GM21825 (cell line): ENCODE measurements at regions not wholly inside any gene's neighbourhood (a gene's known extent, or its start where the extent isn't known, plus 50 kb on each side); places are given as distances from the start of the nearest gene placed in this dataset.
"Not testable (repeated sequence)": the region's sequence is repeated elsewhere in the genome, so short reads cannot be mapped to it uniquely, and the experiment has no call there.

ENCODE experiments used
- ATAC-seq: cut with Tn5 transposase; IDR thresholded peaks from one replicate; pipeline ENCODE4 v1.9.1; 2021; ENCODE audit warnings: mild to moderate bottlenecking, moderate library complexity; ENCODE audit not compliant: unreplicated experiment

DNA sequence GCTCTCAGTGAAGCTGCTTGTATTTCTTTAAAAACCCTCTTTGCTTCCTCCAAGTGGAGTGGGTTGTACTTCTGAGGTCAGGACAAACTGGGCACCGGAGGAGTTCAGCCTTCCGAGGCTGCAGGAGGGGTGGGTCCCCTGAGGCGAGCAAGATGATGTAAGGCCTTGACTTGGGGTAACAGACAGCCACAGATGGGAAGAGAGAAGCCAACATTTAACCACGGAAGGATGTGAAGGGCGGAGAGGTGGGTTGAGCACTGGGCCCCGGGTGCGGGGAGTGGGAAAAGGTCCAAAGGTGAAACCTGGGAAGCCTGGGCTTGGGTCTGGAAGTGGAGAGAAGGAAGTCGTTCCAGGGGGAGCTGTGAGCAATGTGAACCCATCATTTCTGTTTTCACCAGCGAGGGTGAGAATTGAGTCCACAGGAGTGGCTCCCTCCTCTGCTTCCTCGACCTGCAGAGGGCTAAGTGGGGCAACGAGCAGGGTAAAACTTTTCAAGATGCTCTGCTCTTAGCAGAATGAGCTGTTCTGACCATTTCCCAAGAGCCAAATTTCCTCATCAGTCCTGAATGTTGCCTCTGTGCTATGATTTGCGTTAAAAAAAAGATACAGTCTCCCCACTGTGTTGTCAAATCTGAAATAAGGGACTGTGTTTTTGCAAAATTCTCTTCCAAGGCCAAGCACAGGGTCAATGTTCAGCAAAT is 137.7 kb upstream of the CRHR1 start:
- ATAC-seq, result no peak

DNA sequence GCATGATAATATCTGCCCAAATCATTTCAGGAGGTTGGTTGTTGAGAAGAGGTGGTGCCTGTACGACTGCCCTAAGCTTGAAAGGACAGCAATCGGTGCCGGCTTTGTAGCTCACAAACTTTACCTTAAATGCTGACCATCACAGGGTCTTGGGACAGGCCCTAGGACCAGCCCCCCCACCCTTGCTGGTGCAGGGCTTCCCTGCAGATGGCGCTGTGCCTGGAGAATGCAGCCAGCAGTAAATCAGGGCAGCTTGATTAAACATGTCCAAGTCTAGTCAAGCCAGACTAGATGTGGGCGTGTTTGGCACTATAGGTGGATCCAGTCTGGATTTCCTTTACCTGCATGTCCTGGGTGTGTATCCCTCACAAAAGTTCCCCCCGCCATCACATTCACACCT is 135.5 kb upstream of the CRHR1 start:
- ATAC-seq, result no peak

DNA sequence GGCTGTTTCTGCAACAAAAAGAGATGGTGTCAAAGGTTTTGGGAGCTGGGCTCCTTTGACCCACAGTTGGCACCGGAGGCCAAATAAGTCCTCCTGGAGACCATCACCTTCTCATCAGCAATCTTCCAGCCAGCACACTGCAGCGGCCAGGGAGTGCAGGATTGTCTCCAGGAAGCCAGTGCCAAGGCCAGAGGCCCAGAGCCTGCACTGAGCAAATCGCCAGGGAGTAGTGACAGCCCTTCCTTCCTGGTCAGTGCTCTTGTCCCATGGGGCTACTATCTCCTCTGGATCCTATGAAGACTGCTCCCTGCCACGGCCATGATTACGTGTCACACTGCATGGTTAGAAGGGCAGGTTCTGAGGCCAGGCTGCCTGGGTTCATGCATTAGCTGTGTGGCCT is 134.3 kb upstream of the CRHR1 start:
- ATAC-seq, result no peak

DNA sequence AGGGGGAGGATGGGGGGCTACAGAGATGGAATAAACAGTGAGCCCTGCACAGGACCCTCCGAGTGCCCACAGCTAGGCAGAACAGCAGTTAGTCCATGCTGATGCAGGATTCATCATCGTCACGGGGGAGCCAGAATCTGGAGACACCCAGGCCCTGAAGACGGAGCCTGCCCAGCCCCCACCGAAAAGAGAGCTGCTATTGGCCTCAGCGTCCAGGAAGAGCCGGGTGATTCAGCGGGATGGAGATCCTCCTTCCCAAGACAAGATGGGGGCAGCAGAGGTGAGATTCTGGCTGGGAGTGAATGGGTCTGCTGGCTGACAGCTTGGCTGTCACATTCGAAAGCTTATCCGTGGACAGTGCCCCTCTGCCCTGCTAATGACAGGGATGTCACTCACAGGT is 133.6 kb upstream of the CRHR1 start:
- ATAC-seq, result no peak

DNA sequence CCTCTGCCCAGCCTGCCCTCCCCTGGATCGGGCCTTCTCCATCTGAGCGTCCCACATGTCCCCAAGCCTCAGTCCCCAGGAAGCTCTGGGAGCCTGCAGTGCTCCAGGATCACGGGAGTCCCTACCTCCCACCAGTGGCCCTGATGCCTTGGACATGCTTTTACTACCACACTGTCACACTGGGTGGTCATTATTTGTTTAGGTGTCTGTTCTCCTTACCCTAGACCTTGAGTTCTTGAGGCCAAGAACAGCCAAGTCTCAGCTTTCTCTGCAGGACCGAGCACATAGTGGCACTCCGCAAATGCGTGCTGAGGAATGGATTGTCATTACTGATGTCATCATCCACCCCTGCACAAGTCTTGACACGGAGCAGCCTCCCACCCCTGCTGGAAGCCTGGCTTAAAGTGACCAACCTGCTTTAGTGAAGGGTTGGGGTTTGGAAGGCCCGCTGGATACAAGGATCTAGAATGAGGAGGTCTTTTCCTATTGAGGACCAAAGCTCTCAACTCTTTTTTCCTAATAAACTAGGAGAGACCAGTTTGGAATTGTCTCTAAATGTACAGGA is 132.9 kb upstream of the CRHR1 start:
- ATAC-seq, result no peak

DNA sequence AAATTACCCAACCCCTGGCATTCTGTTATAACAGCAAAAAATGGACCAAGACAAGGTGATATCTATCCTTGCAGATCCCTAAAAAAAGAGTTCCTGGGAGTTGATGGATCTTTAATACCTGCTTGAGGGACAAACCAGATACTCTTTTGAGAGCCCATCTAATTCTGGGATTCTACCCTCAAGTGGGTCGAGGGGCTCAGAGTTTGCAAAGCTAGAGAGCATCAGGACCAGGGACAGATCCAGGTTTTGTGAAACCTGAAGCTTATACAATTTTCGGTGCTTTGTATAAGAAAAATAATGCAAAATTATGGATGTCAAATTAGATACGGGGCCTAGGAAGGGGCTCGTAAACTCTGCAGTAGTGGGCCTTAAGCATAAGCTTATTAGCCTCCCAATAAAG is 130.5 kb upstream of the CRHR1 start:
- no peak for ATAC-seq

DNA sequence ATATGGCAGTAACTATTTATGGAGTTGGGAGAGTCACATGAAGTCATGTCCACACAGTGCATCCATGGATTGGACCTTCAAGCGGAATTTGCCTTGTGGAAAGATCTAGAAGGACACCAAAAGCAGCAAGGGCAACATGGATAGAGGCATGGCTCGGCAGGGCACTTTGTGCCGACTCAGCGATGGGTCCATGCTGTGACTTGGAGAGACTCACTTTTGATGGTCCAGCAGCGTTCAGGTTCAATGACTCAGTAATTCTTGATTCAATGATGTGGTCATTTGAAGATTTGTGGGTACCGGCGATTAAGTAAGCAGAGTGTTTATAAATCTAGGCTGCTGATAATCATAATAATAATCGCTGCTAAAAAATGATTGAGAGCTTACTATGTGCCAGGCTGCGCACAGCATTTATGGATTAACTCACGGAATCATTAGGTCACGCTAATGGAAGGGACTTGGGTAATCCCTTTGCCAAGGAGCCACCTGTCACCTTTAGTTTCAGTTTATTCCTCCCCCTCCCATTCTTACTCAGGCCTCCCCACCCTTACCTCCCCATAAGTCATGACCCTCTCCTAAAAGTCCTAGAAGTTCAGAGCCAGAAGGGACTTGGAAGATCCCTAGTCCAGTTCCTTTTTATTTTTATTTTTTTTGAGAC is 127.5 kb upstream of the CRHR1 start:
- no peak for ATAC-seq

DNA sequence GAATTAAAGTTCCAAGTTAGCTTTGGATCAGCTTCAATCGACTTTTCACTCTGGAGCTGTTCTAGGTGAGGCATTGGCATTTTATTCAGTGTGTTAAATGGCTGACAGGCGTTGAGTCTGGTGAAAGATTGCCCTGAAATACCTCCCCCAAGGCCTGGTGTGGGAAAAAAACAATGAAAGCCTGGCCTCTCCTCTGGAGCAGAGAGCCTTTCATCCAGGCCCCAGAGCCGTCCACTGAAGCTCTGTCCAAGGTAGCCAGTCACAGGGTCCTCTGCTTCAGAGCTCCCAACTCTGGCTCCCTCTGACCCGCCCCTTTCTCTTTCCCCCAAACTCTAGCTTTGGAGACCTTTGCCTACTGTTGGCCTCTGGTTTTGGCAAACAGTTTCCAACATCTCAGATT is 123.6 kb upstream of the CRHR1 start:
- no peak for ATAC-seq

DNA sequence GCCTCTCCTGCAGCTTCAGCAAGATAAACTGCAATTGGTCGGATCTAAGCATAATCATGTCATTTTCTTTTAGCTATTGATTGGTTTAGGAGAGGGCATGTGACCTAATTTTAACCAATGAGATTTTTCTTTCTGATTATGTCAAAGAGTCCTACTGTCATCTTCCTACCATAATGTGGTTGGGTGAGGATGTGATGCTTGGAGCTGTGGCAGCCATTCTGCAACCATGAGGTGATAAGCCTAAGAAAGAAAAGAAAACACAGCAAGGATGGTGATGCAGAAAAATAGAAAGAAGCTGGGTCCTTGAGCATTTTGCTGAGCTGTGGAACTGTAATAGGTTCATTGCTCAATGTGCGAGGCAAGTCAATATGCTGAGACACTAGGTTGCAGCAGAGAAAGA is 121.7 kb upstream of the CRHR1 start:
- no peak for ATAC-seq

DNA sequence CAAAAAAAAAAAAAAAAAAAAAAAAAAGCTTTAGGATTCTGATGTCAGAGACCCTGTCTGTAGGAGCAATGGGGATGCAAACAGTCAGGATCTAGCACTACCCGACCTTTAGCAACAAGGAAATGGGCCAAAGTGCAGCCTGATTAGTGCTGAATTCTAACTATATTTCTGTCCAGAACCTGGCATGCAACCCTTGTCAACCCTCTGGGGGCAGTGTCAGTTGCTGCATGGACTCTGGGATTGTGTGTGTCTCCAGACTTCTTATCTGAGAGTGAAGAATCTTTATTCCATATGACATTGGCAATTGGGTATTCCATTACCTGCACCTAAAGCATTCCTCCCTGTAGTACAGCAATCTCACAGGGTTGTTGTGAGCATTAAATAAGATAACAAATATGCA is 120.3 kb upstream of the CRHR1 start:
- ATAC-seq, result no peak

DNA sequence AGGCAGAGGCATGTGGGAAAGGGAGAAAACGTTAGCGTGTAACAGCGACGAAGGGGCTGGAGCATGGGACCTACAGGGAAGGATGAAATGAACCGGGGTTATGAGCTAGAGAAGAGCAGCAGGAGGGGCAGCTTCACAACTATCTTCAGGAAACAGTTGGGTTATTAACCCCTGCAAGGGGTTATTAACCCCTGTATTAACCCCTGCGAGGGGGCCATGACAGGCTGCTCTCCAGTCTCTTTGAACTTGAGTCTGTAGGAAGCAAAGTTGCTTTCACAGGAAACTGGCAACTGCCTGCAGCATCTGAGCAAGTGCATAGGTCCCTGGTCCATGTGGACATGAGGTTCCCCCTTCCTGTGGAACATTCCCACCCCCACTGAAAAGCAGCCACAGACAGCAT is 119.2 kb upstream of the CRHR1 start:
- no peak for ATAC-seq

DNA sequence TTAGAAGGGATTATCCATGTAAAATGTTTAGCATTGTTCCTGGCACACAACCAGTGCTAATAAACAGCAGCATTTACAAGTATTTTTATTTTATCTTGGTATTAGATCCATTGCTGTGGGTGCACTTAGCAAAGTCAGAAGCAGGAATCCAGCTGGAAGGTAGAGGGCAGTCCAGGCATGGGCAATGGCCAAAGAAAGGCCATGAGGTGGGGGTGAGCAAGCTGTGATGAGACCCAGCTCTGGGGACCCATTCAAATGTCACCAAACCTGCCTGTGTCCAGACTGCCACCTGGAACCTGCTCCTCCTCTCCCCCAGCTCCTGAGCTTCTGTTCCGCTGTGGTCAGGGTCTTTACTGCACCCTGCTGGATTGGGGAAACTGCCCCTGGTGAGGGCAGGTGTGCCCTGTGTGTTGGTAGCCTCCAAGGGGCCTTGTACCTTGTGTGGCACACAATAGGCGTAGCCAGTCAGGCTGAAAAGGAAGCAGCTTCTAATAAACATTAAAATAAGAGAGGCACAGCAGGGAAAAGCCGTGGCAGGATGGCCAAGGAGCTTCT is 118.0 kb upstream of the CRHR1 start:
- no peak for ATAC-seq

DNA sequence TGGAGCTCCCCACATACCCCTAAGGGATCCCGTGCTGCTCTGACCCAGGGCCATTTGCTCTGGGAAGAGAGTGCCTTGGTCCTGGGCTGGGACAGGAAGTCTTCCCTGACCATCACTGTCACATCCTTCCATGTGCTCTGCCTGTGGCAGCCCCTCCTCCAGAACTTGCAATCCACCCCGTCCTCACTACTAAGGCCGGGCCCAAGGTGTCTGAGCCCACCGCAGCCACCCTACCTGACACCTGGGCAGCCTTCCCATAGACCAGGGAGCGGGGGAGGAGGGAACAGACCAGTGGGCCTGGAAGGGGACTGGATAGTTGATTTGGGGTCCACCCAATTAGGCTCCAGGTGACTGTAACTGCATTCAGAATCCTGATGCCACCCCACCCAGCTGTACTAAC is 117.5 kb upstream of the CRHR1 start:
- no peak for ATAC-seq

DNA sequence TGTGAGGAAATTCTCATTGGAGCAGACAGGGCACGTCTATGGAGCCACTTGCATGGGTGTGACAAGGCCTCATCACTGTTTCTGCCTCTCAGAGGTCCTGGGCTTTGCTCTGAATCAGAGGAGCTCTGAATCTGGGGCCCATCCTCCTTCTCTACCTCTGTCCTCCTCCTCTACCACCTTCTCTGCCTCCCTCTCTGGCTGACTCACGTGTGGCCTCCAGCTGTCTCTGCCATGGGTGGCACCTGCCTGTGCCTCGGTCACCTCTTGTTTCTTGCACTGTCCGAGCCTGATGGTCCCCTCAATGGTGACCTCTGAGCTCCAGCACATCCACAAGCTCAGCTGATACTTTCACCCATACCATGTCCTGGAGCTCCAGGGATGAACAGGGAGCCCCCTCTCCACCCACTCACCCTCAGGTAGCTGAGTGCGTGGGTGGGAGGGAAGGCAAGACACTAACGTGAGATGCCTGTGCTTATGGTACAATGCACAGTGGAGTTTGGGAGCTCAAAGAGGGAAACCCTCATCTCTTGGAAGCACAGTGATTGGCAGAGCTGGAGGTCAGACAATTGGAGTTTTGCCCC is 116.4 kb upstream of the CRHR1 start:
- no peak for ATAC-seq

DNA sequence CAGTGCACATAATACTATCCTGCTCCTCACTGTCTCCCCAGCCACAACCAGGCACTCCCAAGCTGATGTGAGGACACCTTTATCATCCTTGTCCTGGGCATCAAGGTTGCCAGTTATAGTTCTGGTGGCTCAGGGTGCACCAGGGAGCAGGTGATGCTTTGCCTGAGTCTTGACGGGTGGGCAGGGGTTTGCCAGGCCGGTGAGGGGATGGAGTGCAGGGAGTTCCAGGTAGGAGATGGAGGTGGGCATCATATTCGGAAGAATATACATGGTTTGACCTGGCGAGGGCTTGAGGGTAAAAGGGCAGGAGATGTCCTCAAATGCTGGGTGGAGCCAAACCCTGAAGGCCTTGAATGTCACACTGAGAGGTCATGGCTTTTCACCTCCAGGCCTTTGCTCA is 115.8 kb upstream of the CRHR1 start:
- ATAC-seq, result no peak

DNA sequence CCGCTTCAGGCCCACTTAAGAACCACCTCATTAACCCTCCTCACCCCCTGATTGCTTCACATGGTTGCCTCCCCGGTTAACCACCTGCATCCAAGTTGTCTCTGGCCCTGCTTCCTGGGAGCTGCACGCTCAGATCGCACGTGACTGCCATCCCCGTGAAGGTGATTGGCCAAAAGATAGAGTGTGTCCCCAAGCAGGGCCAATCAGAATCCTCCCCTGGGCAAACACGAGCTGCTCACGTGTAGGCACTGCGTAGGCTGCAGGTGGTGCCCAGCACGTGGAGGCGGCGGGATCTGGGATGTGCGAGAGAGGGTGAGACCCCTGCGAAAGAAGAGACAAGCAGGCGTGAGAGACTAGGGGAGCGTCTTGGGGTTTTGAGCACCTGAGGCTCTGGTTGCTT is 111.8 kb upstream of the CRHR1 start:
- no peak for ATAC-seq

DNA sequence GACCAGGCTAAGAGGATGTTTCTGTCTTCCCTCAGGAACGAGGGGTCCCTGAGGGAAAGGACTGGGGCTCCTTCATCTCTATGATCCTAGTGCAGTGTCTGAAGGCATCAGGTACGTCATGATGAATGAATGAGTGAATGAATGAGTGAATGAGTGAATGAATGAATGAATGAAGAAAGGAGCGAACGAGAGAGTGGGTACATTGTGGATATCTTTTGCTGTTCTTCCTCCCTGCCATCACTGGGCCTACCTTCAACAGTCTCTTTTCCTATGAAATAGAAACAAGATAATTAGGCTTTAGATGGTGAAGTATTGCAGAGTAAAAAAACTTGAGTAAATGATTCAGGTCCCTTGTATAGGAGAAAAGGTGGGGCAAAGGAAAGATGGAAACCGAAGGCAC is 111.3 kb upstream of the CRHR1 start:
- ATAC-seq, result no peak

DNA sequence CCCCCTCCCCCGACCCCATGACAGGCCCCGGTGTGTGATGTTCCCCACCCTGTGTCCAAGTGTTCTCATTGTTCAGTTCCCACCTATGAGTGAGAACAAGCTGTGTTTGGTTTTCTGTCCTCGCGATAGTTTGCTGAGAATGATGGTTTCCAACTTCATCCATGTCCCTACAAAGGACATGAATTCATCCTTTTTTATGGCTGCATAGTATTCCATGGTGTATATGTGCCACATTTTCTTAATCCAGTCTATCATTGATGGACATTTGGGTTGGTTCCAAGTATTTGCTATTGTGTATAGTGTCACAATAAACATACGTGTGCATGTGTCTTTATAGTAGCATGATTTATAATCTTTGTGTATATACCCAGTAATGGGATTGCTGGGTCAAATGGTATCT is 110.4 kb upstream of the CRHR1 start:
- not testable (repeated sequence) for ATAC-seq

DNA sequence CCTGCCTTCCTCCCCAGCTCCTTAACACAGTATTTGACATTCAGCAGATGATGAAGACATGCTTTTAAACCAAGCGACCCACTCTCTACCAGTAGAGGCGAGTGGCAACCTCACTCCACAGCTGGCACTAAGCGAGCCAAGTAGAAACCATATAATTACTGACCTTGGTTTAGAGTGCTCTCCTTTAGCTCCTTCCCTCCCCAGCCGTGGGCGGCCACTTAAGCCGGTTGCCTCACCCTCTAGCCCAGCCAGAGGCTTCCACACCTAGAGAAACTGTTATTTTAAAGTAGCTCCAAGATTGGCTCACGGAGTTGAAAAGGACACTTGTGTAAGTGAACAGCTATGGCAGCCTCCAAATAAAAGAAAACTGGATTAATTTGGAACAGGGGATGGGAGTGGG is 109.1 kb upstream of the CRHR1 start:
- no peak for ATAC-seq

DNA sequence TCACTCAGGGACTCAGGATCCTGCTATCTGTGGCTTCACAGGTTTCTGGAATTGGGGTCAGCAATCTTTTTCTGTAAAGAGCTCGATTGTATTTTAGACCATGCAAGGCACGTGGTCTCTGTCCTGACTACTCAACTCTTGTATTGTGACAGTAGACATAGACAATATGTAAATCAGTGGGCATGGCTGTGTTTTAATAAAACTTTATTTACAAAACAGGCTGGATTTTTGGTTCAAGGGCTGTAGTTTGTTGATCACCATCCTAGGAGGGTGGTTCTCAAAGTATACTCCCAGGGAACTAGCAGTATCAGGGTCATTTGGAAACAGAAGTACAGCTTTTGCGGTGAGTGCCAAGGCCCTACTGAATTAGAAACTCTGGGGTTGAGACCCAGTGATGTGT is 108.2 kb upstream of the CRHR1 start:
- no peak for ATAC-seq

DNA sequence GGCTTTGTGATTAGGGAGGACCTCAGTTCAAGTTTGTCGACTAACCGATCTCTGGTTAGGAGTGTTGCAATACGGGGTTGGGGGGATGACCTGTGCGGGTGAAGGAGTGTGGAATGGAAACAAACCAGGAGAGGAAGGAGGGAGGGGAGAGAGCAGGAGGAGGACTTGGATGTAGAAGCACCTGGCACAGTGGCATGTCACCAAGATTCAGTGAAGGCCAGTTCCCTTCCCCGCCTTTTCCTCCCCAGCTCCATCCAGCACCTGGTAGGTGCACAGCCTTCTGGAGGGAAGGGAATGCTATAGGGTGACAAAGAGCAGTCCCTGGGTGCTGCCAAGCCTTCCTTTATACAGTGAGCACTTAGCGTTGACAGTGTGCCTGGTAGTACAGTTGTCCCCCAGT is 107.4 kb upstream of the CRHR1 start:
- ATAC-seq, result no peak

DNA sequence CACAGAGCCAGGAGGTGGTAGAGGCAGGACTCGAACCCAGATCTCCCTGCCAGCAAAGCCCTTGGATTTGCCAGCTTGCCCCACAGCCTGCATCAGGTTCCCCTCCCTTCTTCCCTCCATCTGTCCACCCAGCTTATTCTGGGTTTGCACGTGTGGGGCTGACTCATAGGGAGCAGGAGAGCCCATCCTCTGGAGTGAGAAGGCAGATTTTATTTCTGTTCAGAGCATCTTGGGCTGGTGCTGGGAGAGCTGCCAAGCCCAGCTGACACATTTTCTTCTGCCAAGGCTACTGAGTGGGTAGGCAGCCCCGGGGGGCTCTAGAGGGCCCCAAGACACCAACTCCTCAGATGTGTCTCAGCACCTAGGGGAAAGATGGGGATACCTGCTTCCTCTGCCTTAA is 106.3 kb upstream of the CRHR1 start:
- ATAC-seq, result no peak
